ENCODE measurements at regions not wholly inside any gene's neighbourhood (a gene's known extent, or its start where the extent isn't known, plus 50 kb on each side); places are given as distances from the start of the nearest gene placed in this dataset.

DNA sequence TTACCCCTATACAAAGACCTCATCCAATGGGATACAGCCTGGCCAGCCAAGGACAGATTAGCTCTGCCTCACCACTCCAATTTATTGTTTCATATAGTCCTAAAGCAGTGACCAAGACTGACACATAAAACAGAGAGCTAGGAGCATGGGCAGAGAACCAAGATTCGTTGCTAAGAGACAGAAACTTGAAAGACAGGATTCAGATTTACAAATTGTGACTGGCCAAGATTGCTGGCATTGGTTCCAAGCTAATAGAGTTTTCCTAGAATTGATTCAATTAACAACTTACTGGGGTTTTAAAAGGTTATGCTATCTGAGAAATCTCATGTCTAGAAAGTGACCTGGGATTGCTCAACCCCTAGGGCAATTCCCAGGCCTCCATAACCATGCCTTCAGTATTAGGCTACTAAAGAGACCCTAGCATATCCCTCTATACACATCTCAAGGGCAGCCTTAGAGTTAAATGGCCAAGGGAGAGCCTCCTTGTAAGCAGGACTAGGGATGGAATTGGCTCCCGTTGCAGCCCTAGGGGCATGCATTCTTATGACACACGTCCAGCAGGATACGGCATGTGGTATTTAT lies 75.6 kb downstream of the ICOS start:
- no peak for DNase-seq

DNA sequence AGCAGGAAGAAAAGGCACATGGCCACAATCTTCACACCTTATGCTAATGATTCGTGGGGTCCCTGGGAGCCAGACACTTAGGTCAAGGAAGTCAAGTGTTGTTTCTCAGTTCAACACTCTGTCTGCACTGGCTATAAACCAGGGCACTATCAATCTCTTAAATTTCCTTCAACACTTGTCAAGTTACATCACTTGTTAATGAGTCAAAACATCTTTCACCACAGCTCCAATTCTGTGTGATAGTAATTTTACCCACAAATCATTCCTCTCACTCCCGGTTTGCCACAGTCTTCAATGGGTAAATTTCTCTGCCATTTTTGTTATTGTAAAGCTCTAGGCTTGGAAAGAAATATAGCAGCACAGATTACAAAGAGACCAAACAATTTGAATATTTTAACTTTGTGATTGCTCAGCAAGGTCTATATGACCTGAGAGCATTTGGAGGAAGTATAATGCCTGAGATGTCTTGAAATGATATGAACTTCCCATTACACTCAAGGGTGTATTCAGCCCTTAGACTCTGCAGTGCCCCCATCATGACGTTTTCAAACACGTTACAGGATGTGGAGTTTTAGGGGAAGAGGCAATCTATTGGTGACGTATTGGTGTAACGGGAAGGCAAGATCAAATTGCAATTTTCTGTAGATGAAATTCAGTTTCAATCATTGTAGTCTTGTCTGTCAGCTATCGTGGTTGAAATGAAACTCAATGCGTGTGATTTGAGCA lies 78.7 kb downstream of the ICOS start:
- DNase-seq = no peak

DNA sequence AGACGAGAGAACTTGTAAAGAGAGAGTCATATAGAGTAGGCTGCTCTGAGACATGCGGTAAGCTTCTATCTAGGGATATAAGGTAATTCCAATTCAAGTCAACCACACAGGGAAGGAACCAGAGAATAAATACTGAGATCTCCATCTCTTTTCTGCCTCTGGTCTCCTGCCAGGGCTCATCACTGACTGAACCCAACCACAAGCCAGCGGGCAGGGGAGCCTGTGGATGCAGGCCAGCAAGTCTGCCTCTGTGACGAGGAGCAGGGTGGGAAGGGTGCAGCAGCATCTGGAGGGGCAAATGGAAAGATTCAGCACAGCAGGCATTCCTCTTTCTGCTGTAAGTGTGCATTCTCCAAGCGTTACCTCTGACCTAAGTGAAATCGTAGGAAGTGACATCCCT lies 82.2 kb downstream of the ICOS start:
- no peak for DNase-seq

DNA sequence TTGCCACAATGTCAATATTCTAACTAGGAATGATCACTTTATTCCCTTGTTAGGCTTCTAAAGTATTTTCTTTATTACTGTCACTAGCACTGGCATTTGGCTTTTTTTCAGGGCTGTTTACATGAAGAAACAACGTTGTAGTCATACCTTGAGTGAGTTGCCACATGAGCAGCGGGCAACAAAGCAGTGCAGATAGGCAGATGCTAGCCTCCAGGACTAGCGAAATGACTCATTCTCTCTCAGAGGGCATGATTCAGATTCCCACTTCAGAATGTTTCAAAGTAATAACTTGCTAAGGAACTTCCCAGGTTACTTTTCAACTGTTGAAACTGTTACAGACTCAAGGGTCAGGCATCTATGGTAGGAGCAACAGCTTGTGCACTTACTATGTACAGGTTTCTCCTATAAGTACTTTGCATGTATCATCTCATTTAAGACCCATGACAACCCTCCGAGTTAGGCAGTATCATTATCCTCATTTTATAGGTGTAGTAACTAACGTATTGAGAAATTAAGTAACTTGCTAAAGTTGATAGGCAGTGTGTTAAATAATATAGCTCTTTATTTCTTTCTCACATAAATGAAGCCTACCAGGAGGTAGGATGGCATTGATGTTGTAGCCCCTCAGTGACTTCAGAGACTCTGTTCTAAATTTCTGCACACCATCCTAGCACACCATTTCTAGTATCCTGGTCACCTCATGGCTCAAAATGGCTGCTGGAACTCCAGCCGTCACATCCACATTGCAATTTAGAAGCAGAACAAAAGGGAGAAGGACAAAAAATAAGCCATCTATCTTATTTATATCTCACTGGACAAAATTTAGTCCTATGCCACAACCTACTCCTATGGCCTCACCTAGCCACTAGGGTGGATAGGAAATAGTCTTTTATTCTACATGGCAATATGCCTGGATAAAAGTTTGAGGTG lies 83.3 kb downstream of the ICOS start:
- no peak for DNase-seq

DNA sequence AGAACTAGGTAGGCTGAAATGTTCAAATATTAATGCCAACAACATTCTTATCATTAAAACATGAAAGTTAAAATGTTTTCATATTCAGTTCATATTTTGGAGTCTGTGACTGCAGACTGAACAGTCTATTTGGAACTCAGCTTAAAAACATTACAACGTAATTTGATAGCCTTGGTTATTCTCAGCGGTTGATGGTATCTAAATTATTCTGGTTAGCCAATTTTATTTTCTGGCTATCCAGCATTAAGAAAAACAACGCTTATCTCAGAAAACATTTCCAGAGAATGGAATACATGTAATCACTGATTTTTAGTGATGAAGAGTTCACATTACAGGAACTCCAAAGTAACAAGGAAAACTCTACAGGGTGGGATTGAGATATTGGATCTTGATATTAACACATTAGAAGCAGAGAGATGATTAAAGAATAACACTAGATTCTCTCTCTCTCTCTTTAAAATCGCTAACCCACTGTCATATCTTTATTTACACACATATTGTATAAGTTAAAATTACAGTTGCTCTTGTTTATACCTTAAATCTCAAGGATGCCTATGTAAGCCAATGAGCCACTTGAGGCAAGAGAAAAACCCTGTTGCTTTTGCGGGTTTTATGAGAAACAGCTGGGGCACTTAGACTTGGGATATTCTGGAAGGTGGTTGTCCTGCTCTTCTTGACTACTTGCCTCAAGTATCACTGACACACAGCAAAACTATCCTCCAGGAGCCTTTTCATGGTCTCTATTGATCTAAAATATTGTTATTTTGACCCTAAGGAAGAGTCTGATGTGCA lies 84.9 kb downstream of the ICOS start:
- DNase-seq = no peak

DNA sequence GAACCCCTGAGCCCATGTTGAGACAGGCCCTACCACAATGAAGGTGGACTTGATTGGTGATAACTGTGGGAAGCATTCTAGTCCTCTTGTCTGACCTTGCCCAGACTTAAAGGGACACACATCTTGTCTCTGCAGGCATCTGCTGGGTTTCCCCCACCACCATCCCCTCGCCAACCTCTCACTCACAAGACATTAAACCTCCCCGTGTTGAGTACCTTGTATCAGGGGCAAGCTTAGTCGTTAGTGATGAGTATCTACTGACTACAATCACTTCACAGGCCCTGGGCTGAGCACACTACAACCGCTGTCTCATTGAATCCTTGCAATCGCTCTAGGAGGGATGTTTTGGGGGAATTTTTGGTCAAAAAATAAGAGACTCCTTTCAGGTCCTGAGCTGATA lies 86.0 kb downstream of the ICOS start:
- no peak for DNase-seq

DNA sequence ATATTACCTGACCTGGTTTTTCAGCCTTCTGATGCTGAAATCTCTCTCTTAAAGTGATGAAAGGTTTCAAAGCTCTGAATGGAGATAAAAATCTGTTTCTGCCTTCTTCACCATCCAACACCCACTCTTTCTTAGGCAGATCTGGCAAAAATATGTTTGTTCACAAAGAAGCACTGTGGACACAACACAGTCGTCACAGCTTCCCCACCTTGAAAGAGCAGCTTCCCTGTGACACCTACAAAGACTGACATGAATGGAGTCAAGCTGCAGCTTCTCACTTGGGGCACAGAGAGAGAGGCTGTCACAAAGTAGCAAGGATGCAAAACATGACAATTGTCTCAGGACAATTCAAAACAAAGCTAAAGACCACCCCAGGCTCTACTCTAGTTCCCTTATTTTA lies 86.5 kb downstream of the ICOS start:
- no peak for DNase-seq

DNA sequence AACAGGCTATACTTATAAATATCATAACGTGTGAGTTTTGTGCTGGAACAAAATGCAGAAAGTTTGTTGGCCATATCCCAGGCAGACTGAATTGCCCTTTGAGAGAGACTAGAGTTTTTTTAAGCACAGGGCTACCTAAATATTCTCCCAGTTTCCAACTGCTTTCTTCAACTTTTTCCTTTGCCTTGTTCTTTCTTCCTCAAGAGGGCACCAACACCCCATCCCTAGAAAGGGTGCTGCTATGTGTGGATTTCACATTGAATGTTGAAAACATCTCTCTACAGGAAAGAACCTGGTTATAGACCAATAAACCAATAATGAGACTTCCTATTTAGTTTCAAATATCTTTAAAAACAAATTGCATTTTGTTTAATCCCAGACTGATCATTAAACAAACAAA lies 87.9 kb downstream of the ICOS start:
- peak; percentile 8 for DNase-seq

DNA sequence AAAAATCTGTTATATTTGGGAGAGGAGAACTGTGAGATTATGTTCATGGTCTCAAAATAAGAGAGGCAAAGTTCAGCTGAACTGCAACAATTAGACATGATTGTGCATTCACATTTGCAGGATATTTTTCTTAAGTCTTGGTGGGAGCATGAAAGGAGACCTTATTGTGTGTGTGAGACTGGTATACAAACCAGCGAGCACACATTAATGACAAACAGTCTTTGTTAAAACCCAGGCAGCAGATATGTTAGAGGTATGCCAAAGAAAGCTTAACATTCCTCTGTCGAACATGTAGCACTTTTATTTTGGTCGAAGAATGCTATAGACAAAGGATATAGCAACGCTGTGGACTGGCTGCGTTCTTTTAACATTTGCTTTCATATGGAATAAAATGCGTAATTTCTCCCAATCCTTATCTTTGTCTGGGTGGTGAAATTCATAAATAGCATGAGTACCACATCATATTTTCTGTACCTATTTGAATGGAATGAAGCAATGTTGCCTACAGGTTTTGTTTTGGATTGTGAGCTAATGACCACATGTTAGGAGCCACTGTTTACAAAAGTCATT lies 88.4 kb downstream of the ICOS start:
- DNase-seq = no peak

DNA sequence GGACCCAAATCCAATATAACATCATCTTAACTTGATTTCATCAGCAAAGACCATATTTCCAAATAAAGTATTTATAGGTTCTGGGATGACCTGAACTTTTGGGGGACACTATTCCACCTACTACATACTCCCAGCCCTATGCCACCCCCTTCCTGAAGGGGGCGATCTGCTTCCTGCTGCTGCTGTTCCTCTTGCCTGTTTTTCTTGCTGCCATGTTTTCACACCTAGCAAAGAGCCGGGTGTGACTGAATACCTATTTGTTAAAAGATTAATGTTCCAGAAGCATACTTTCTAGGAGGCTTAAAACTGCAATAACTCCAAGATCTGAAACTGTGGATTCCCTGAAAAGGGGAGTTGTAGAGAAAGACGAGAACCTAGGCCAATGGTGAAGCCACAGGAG lies 89.7 kb downstream of the ICOS start:
- no peak for DNase-seq

DNA sequence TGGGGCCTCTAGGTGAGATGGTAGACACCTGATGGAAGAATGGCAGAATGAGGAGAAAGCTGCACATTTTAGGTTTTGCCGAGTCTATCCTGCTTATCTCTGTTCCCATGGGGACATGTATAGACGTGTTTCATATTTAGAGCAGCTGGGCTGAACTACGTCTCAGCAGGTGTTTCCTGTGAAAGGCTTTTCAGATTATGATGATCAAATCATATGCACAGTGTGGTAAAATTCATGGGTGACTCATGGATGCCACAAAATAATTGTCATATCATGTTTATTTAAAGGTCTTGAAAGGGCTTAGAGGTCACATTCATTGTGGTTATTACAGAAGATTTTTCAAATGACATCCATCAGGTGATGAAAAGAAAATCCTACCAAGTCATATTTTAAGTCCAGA lies 90.5 kb downstream of the ICOS start:
- DNase-seq = no peak

DNA sequence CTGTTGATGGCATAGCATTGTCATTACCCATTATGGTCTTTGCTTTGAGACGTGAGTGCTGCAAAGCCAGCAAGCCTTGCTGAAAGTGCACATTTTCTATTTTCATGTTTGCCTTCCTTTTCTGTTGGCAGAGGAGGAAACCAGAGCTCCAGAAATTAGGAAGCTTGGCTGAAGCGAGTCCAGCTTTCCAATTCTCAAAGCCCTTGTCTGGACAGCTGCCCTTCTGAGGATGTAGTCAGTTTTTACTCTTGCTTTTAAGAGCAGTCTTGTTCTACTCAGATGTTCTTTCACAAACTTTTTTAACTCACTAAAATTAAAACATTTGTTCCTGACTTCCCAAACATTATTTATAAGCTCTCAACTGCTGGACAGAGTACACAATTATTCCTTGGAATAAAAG lies 93.8 kb downstream of the ICOS start:
- no peak for DNase-seq

DNA sequence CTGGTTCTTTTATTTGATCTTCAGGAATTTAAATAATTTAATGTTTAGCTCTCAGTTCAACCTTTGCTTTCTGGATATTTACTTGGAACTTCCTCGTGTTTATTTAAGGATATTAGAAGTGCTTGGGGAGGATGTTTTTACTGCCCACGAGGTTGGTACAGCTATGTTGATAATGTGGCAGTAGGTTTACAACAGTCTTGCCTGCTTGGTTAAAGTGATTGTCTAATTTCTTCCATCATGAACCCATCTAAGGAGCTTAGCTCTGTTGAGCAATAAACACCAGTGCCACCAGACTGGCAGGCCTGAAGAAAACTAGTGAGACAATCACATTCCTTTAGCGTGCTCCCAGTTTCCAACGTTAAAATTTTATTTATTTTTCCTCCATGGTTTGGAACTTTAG lies 94.5 kb downstream of the ICOS start:
- no peak for DNase-seq

DNA sequence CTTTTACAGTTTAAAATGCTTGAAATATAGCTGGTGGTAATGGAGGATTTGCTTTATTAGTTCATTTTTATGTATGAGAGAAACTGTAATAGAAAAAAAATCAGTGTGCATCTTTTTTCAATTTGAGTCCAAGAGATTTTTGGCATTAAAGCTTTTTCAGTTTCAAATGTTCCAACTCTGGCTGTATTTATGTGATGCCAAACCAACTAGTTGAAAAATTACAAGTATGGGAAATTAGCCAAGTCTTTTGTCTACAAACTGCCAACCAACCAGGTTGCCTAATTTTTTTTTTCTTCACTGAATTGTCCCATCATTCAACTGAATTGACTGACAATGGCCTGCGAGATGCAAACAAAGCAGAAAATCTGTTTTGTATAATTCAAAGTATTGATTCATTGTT lies 95.7 kb downstream of the ICOS start:
- no peak for DNase-seq

DNA sequence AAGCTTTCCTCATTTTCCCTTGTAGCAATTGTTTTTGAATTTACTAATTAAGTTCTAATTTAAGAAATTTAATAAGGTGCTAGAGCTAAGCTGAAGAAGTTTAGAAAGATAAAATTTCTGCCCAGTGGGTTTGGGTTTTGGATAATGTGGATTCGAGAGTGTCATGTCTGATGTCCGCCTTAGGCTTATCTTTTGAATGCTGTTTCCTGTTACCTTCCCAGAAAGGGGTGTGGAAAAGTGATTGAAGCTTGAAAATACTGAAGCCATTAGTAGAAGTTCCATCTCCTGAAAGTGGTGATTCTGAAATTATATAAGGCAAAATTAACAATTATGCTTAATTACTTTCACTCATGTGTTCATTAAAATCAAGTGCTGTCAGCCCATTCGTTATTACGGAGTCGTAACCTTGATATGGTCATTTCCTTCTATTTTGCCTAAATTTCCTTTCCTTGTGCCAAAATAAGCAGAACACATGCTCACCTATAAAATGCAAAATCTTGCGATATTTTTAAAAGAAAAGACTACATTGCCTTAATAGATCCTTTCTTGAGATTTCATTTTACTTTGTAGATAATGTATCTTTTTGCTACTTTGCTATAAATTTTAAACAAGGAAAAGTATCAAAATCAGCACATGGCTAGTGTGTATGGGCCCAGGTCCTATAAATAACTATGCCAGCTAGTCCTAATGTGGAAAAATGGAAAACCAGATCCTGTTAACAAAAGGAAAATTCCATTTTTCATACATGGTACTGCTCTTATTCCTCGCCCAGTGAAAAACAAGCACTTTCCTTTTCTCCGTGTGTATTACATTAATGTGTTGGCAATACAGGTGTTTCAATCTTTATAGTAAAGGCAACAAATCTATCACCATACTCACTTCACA lies 97.3 kb downstream of the ICOS start:
- no peak for DNase-seq

DNA sequence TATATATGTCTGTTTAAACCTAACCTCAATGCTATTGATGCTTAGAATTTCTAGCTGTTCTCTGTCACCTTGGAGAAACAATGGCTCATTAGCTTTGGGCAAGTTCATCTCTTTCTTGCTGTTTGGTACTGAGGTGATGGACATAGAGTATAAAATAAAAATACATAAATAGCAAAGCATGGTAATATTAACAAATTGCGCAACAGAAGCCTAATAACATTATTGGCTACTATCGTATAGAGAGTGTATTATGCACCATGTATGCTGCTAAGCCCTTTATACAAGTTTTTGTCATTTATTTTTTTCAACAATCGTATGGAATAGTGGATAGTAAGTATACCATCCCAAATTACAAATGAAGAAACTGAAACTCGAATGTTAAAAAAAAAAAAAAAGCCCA lies 100.1 kb downstream of the ICOS start:
- DNase-seq = no peak

DNA sequence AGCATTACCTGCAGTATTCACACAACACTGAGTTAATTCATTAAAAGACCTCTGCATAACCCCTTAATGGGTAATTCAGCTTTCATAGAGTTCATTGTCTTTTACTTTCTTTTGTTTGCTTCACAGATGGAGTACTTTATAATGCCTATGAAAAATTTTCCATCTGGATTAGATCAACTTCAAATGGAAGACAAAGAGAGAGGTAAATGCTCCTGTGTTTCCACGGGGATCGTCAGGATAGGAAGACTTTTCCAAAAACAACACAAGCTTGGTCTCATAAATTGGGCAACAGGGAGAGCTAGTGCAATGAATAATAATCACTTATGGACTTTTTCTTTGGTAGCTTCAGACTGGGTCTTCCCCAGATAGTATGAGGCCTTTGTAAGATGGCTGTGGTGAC lies 100.7 kb downstream of the ICOS start:
- no peak for DNase-seq

DNA sequence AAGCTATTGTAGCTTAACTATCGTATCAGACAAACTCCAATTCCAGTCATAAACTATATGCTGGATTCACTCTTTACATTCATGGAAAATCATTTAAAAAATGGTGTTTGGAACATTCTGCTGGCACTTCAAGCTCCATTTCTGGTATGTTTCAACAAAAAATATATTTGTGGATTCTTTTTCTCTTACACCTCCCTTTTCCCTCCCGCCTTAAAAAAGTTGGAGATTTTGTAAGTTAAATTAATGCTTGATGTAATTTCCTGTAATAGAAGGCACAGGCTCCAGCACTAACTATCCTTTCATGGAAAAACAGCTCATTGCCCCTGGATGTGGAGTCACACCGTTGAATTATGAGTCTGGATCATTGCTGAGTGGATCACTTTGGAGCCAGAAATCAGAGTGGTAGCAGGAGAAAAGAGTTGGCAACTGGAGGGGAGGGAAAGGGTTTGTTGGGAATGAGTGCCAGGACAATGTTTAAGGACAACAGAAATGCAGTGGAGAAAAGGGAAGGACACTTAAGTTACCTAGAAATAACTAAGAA lies 102.8 kb downstream of the ICOS start:
- DNase-seq = no peak

DNA sequence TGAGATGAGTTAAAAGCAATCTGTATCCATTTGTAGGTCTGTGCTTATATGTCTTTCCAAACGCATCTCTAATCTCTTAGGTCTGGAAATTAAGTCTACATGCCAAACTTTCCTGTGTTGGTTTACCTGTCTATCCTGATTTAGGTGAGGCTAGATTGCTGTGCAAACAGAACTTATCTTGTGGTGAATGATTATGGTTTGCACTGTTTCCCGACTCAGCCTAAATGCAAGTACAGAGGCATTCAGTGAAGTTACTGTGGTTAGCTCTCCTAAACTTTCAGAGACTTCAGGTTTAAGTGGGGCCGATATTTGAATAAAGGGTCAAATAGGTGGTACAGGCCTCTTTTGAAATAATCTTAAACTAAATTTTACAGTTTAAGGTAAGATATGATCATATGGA lies 103.5 kb downstream of the ICOS start:
- no peak for DNase-seq

DNA sequence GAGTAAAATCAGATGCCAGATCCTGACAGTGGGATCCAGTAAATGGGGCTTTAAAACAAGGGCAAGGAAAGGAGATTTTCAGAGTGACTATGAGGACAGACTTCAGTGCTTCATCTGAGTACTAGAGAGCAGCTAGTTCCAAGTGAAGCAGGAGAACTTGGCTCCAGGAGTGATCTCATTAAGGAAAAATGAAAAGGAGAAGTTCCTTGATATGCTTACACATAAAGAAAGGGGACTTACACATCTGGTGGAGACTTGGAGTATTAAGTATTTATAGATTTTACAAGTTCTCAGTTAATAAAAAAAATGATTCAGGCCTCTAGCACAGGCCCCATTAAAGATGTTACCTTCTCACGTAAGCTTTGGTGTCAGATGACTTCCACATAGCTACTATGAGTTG lies 105.8 kb downstream of the ICOS start:
- DNase-seq = no peak

DNA sequence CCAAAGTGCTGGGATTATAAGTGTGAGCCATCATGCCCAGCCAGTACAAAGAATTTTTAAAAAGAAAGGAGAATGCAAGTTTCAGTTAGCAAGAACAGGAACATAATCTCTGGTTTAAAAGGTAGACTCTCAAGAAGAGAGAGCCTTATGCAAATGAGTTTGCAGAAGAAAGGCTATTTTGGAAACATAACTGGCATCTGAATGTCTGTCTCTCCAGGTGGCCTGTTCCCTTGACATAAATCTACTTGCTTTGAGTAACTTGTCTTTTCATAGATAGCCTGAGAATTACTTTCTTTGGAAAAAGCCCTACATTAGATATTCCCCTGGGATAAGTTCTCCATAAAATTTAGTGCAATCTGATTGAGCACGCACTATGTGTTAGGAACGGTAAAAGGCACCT lies 109.6 kb downstream of the ICOS start:
- DNase-seq = no peak

DNA sequence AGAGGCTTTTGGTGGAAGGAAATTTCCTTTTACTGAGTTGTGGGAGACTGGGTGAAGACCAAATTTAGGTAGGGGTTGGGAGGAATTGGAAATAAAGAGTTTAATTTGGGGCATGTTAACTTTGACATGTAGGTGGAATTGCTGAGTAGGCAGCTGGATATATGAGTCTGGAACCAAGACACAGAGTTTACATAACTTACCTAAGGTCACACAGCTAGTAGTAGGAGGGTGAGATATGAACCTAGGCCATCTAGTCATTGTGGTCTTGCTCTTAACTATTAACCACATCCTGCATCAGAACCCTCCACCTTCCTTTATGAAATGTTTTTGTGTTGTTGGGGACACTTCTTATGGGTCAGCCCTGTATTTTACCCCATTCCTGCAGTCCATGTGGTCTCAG lies 113.1 kb downstream of the ICOS start:
- no peak for DNase-seq
